ENCODE measurements at regions not wholly inside any gene's neighbourhood (a gene's known extent, or its start where the extent isn't known, plus 50 kb on each side); places are given as distances from the start of the nearest gene placed in this dataset.

DNA sequence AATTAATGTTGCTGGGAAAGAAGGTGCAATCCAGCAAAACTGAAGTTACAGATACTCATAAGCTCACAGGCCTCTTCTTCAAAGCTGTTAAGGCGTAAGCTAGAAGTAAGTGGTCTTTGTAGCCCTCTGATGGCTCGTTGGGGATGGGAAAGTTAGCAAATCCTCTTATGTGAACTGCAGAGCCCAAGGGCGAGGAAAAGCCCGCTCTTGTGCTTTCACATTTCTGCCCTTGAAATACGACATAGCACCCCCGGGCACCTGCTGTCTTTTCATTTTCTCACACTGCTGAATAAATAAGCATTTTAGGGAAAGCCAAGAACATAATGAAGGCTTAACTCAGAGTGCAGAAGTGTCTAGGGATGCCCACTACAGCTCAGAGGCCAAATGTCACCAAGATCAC is 73.1 kb upstream of the SORBS2 start:
- TF ChIP-seq, protein P1, sequence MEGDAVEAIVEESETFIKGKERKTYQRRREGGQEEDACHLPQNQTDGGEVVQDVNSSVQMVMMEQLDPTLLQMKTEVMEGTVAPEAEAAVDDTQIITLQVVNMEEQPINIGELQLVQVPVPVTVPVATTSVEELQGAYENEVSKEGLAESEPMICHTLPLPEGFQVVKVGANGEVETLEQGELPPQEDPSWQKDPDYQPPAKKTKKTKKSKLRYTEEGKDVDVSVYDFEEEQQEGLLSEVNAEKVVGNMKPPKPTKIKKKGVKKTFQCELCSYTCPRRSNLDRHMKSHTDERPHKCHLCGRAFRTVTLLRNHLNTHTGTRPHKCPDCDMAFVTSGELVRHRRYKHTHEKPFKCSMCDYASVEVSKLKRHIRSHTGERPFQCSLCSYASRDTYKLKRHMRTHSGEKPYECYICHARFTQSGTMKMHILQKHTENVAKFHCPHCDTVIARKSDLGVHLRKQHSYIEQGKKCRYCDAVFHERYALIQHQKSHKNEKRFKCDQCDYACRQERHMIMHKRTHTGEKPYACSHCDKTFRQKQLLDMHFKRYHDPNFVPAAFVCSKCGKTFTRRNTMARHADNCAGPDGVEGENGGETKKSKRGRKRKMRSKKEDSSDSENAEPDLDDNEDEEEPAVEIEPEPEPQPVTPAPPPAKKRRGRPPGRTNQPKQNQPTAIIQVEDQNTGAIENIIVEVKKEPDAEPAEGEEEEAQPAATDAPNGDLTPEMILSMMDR (IDR thresholded peaks at IDR 0.05; ENCODE audit: extremely low read depth in 1 of 2, insufficient read depth in 1 of 2, low read depth in 1 of 2, low read length in 2 of 2): no peak
- TF ChIP-seq, protein P2, sequence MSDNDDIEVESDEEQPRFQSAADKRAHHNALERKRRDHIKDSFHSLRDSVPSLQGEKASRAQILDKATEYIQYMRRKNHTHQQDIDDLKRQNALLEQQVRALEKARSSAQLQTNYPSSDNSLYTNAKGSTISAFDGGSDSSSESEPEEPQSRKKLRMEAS (IDR thresholded peaks at IDR 0.05; ENCODE audit: insufficient read depth, insufficient read length): no peak
- TF ChIP-seq POLR2A (IDR thresholded peaks at IDR 0.05; ENCODE audit: low read depth, low read length): no peak
- TF ChIP-seq POLR2AphosphoS5 (IDR thresholded peaks at IDR 0.05; ENCODE audit: insufficient read depth, low read depth, low read length): no peak
- TF ChIP-seq GATA2 (IDR thresholded peaks at IDR 0.05; ENCODE audit: insufficient read depth, insufficient read length, low read depth, low read length): no peak
- no peak for TF ChIP-seq MYC (IDR thresholded peaks at IDR 0.05; ENCODE audit: low read depth, low read length)
- TF ChIP-seq EZH2 (IDR thresholded peaks at IDR 0.05; ENCODE audit: borderline replicate concordance, low read depth, low read length, severe bottlenecking): no peak
